ENCODE measurements at regions not wholly inside any gene's neighbourhood (a gene's known extent, or its start where the extent isn't known, plus 50 kb on each side); places are given as distances from the start of the nearest gene placed in this dataset.

DNA sequence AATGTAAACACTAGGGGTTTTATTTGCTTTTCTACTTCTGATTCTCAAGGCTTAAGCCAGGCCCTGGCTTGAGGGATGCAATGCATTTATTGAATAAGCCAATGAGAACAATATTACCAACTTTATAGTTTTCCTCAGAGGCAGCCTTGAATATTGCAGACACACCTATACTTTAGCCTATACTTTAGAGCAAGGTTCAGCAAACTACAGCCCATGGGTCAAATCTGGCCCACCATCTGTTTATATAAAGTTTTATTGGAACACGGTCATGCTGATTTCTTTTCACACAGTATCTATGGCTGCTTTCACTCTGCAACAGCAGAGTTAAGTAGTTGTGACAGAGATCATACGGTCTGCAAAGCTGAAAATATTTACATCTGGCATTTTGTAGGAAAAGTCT is 50.3 kb upstream of the E2F8 start:
- TF ChIP-seq, protein P1, sequence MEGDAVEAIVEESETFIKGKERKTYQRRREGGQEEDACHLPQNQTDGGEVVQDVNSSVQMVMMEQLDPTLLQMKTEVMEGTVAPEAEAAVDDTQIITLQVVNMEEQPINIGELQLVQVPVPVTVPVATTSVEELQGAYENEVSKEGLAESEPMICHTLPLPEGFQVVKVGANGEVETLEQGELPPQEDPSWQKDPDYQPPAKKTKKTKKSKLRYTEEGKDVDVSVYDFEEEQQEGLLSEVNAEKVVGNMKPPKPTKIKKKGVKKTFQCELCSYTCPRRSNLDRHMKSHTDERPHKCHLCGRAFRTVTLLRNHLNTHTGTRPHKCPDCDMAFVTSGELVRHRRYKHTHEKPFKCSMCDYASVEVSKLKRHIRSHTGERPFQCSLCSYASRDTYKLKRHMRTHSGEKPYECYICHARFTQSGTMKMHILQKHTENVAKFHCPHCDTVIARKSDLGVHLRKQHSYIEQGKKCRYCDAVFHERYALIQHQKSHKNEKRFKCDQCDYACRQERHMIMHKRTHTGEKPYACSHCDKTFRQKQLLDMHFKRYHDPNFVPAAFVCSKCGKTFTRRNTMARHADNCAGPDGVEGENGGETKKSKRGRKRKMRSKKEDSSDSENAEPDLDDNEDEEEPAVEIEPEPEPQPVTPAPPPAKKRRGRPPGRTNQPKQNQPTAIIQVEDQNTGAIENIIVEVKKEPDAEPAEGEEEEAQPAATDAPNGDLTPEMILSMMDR (conservative IDR thresholded peaks at IDR 0.05 in 1 of 2, IDR thresholded peaks at IDR 0.05 in 1 of 2; ENCODE audit: extremely low read depth in 1 of 2, insufficient read depth in 1 of 2, low read depth in 1 of 2, low read length in 2 of 2) = no peak
- no peak for TF ChIP-seq EZH2 (IDR thresholded peaks at IDR 0.05; ENCODE audit: borderline replicate concordance, low read length)
